Stimulated activated CD8-positive, alpha-beta memory T cell treated with anti-CD3 and anti-CD28 coated beads, Interleukin-4, amount 100 ng/mL, for 1 hour (primary cell): ENCODE measurements at regions not wholly inside any gene's neighbourhood (a gene's known extent, or its start where the extent isn't known, plus 50 kb on each side); places are given as distances from the start of the nearest gene placed in this dataset.
"Not testable (repeated sequence)": the region's sequence is repeated elsewhere in the genome, so short reads cannot be mapped to it uniquely, and the experiment has no call there.

Source experiments
- DNase-seq, 2 donors: peaks; one replicate each; pipeline ENCODE4 v3.0.0-alpha.2; 2020; ENCODE audit warnings: low read depth in 2 of 2, low spot score in 1 of 2

DNA sequence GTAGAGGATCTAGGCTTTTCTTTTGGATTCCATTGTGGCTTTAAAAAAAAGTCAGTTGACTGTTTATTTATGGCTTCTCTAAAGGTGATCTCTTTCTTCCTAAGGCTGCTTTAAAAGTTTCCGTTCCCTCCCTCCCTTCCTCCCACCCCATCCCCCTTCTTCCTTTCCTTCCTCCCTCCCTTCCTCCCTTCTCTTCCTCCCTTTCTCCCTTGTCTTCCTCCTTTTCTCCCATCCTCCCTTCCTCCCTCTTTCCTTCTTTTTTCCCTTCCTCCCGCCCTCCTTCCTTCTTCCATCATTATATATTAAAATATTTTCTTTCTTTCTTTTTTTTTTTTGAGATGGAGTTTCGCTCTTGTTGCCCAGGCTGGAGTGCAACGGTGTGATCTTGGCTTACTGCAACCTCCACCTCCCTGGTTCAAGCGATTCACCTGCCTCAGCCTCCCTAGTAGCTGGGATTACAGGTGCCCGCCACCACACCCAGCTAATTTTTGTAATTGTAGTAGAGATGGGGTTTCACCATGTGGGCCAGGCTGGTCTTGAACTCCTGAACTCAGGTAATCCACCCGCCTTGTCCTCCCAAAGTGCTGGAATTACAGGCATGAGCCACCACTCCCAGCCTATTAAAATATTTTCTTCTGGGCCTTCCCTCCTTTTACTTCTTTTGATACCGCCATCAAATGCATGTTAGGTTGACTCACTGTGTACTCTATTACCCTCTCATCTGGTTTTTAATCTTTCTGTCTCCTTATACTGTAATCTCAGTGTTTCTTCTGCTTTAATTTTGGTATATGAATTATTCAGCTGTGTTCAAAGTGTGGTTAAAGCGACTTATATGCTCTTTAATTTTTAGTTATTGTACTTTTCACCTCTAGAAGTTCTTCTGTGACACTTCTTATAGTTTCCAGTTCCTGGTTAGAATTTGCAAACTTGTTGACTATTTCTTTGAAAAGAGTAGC lies 59.2 kb upstream of the ATP5PO start:
- DNase-seq = no peak

DNA sequence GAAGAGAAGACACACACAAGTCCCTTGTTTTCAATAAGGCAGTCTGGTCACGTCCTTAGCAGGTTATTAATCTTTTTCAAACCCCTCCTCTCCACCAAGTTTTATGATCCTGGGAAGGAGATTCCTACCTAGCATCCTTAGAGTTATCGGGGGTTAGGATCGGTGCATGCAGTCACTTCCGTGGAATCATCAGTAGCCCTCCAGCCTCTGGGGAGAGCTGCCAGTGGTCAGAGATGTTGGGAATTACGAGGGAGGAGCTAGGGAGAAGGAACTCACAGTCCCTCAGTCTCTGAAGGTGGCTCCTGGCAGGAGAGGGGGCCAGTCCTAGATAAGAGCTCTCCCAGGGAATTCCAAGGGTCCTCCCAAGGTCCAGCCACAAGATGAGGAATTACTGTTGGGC lies 57.7 kb upstream of the ATP5PO start:
- no peak for DNase-seq

GRCh38 chr21:33972539-33972938 lies 56.9 kb upstream of the ATP5PO start:
- no peak for DNase-seq

GRCh38 chr21:33971492-33972013 lies 55.9 kb upstream of the ATP5PO start:
- DNase-seq = no peak

GRCh38 chr21:33969581-33969980 lies 54.0 kb upstream of the ATP5PO start:
- no peak for DNase-seq

DNA sequence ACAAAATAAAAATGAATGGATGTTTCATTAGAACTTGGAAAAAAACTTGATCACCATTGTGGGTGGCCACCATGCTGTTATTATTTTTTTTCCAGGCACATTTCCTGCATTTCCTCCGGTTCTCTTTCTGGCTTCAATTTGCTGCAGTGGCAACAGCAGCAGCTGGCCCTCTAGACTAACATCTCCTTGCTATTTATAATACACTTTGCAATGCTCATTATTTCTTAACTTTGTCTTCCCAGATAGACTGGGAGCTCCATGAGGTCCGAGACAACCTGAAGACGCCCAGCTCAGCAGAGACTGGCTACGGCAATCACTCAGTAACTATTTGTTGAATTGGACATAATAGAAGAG lies 53.4 kb upstream of the ATP5PO start:
- DNase-seq = no peak

DNA sequence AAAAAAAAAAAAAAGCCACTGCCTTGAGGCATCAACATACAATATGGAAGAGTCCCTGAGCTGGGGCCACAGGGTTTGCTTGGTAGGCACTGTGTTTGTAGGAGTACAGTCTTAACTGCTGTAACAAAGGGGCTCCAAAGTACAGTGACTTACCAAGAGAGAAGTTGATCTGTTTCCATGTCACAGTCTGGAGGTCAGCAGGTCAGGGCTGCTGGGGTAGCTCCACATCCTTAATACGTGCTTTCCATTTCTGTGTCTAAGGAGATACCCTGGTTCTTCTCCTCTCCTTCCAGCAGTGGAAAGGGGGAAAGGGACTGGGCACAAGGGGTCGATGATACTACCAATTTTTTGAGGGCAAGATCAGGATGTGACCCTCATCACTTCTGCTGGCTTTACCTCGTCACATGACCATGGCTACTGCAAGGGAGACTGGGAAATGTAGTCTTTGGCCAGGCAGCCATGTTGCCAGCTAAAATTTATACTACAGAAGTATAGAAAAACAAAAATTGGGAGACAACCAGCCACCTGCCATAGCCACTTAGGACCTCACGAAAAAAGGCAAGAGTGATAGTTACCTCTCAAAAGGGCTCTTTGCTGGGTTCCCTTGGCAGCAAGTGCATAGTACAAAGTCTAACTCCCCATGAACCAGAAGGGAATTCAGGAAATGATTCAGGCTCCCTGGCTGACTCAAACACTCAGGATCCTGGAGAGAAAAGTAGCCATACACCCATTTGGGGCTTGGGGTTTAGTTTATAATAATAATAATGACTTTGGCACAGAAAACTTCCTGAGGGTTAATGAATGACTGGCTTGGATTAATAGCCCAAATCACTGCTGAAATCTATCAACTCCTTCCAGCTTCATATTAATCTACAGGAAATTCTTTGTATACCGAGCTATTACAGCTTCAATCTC lies 52.7 kb upstream of the ATP5PO start:
- no peak for DNase-seq

GRCh38 chr21:33967086-33967571 lies 51.5 kb upstream of the ATP5PO start:
- DNase-seq = no peak

GRCh38 chr21:33966324-33966949 lies 50.8 kb upstream of the ATP5PO start:
- no peak for DNase-seq

DNA sequence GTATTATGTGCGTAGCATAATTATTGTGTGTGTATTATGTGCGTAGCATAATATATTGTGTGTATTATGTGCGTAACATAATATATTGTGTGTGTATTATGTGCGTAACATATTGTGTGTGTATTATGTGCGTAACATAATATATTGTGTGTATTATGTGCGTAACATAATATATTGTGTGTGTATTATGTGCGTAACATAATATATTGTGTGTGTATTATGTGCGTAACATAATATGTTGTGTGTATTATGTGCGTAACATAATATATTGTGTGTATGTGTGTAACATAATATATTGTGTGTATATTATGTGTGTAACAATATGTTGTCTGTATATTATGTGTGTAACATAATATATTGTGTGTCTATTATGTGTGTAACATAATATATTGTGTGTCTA lies 50.1 kb upstream of the ATP5PO start:
- not testable (repeated sequence) for DNase-seq
